ENCODE measurements at regions not wholly inside any gene's neighbourhood (a gene's known extent, or its start where the extent isn't known, plus 50 kb on each side); places are given as distances from the start of the nearest gene placed in this dataset.

GRCh38 chr10:85100495-85100894, 772.1 kb downstream of the CCSER2 start:
- CTCF ChIA-PET: no interaction called here
- no peak overlapping the region for H3K4me3 Mint-ChIP-seq
- ATAC-seq: no peak
- H3K9me3 Mint-ChIP-seq: peaks cover 0 to 5% (median 0%) of the 10 kb centered on the region in 11 donors
- intact Hi-C loops (cut with micrococcal nuclease): no loop called here
- no peaks in the 10 kb centered on the region for H3K4me1 ChIP-seq (ENCODE audit: control insufficient read depth in 2 of 2, insufficient read depth in 2 of 2, low read length in 2 of 2)
- no peaks in the 10 kb centered on the region for H3K36me3 ChIP-seq (ENCODE audit: control insufficient read depth in 2 of 3, insufficient read depth in 3 of 3, low read length in 3 of 3)
- H3K4me1 Mint-ChIP-seq: peaks cover 0 to 2% (median 0%) of the 10 kb centered on the region in 7 donors
- no peaks in the 10 kb centered on the region for H3K9me3 ChIP-seq (ENCODE audit: control insufficient read depth in 2 of 3, low read length in 3 of 3)
- no peak for DNase-seq
- POLR2A ChIA-PET: interaction anchor here (0.7 kb wide), 1 partner anchor 206 kb away, joined by 3 read pairs; no protein-coding TSS in a partner anchor
- no peaks in the 10 kb centered on the region for H3K36me3 Mint-ChIP-seq
- H3K27ac ChIP-seq (ENCODE audit: low read depth, low read length): no peak overlapping the region
- no peak overlapping the region for H3K27ac Mint-ChIP-seq
- H3K27me3 ChIP-seq (ENCODE audit: control insufficient read depth in 2 of 2, insufficient read depth in 2 of 2, low read length in 2 of 2): no peaks in the 10 kb centered on the region
- H3K27me3 Mint-ChIP-seq: no peaks in the 10 kb centered on the region
- no peak overlapping the region for H3K4me3 ChIP-seq (ENCODE audit: low read length)

GRCh38 chr10:85105614-85106255, 777.3 kb downstream of the CCSER2 start:
- Mint-ChIP-seq H3K4me3 (no peak overlapping the region), H3K27me3 (peaks cover 0 to 5% (median 0%) of the 10 kb centered on the region in 5 donors), H3K27ac (no peak overlapping the region), H3K4me1 (no peaks in the 10 kb centered on the region), H3K9me3 (peaks cover 0 to 3% (median 0%) of the 10 kb centered on the region in 11 donors), H3K36me3 (no peaks in the 10 kb centered on the region)
- H3K27ac ChIP-seq (ENCODE audit: low read depth, low read length): no peak overlapping the region
- no peaks in the 10 kb centered on the region for H3K27me3 ChIP-seq (ENCODE audit: control insufficient read depth in 2 of 2, insufficient read depth in 2 of 2, low read length in 2 of 2)
- no peak for DNase-seq
- H3K9me3 ChIP-seq (ENCODE audit: control insufficient read depth in 2 of 3, low read length in 3 of 3): no peaks in the 10 kb centered on the region
- POLR2A ChIA-PET: no interaction called here
- H3K4me3 ChIP-seq (ENCODE audit: low read length): no peak overlapping the region
- no peaks in the 10 kb centered on the region for H3K4me1 ChIP-seq (ENCODE audit: control insufficient read depth in 2 of 2, insufficient read depth in 2 of 2, low read length in 2 of 2)
- intact Hi-C loops (cut with micrococcal nuclease): no loop called here
- CTCF ChIA-PET: no interaction called here
- no peaks in the 10 kb centered on the region for H3K36me3 ChIP-seq (ENCODE audit: control insufficient read depth in 2 of 3, insufficient read depth in 3 of 3, low read length in 3 of 3)
- no peak for ATAC-seq

- H3K4me1 Mint-ChIP-seq: no peaks in the 10 kb centered on the region
- Histone ChIP-seq H3K4me3 (ENCODE audit: low read length) (no peak overlapping the region), H3K27ac (ENCODE audit: low read depth, low read length) (no peak overlapping the region), H3K9me3 (ENCODE audit: control insufficient read depth in 2 of 3, low read length in 3 of 3) (no peaks in the 10 kb centered on the region), H3K36me3 (ENCODE audit: control insufficient read depth in 2 of 3, insufficient read depth in 3 of 3, low read length in 3 of 3) (no peaks in the 10 kb centered on the region), H3K4me1 (ENCODE audit: control insufficient read depth in 2 of 2, insufficient read depth in 2 of 2, low read length in 2 of 2) (no peaks in the 10 kb centered on the region), H3K27me3 (ENCODE audit: control insufficient read depth in 2 of 2, insufficient read depth in 2 of 2, low read length in 2 of 2) (no peaks in the 10 kb centered on the region)
- no peak for DNase-seq
- H3K27ac Mint-ChIP-seq: no peak overlapping the region
- H3K36me3 Mint-ChIP-seq: no peaks in the 10 kb centered on the region
- ChIA-PET CTCF (no interaction called here), POLR2A (no interaction called here)
- no peak overlapping the region for H3K4me3 Mint-ChIP-seq
- ATAC-seq: no peak
- intact Hi-C loops (cut with micrococcal nuclease): no loop called here
- peaks cover 0 to 5% (median 0%) of the 10 kb centered on the region in 5 donors for H3K27me3 Mint-ChIP-seq
- peaks cover 0 to 5% (median 0%) of the 10 kb centered on the region in 11 donors for H3K9me3 Mint-ChIP-seq
Measured at GRCh38 chr10:85111271-85111670, 782.9 kb downstream of the CCSER2 start.

GRCh38 chr10:85124603-85125051, 796.2 kb downstream of the CCSER2 start:
- no peaks in the 10 kb centered on the region for H3K4me1 Mint-ChIP-seq
- Histone ChIP-seq H3K36me3 (ENCODE audit: control insufficient read depth in 2 of 3, insufficient read depth in 3 of 3, low read length in 3 of 3) (no peaks in the 10 kb centered on the region), H3K27me3 (ENCODE audit: control insufficient read depth in 2 of 2, insufficient read depth in 2 of 2, low read length in 2 of 2) (no peaks in the 10 kb centered on the region), H3K9me3 (ENCODE audit: control insufficient read depth in 2 of 3, low read length in 3 of 3) (no peaks in the 10 kb centered on the region), H3K4me3 (ENCODE audit: low read length) (no peak overlapping the region), H3K27ac (ENCODE audit: low read depth, low read length) (no peak overlapping the region), H3K4me1 (ENCODE audit: control insufficient read depth in 2 of 2, insufficient read depth in 2 of 2, low read length in 2 of 2) (no peaks in the 10 kb centered on the region)
- H3K9me3 Mint-ChIP-seq: peaks cover 0 to 10% (median 2%) of the 10 kb centered on the region in 11 donors
- intact Hi-C loops (cut with micrococcal nuclease): no loop called here
- ChIA-PET POLR2A (no interaction called here), CTCF (no interaction called here)
- H3K27me3 Mint-ChIP-seq: peaks cover 0 to 9% (median 0%) of the 10 kb centered on the region in 5 donors
- H3K4me3 Mint-ChIP-seq: no peak overlapping the region
- no peak overlapping the region for H3K27ac Mint-ChIP-seq
- H3K36me3 Mint-ChIP-seq: peaks cover 0 to 5% (median 0%) of the 10 kb centered on the region in 5 donors
- ATAC-seq (no peak), DNase-seq (no peak)

GRCh38 chr10:85137253-85137652, 808.9 kb downstream of the CCSER2 start:
- H3K9me3 ChIP-seq (ENCODE audit: control insufficient read depth in 2 of 3, low read length in 3 of 3): no peaks in the 10 kb centered on the region
- Mint-ChIP-seq H3K4me3 (no peak overlapping the region), H3K27me3 (no peaks in the 10 kb centered on the region), H3K36me3 (no peaks in the 10 kb centered on the region), H3K4me1 (no peaks in the 10 kb centered on the region), H3K27ac (no peak overlapping the region), H3K9me3 (peaks cover 0 to 6% (median 0%) of the 10 kb centered on the region in 11 donors)
- DNase-seq (no peak), ATAC-seq (no peak)
- no peak overlapping the region for H3K4me3 ChIP-seq (ENCODE audit: low read length)
- H3K27me3 ChIP-seq (ENCODE audit: control insufficient read depth in 2 of 2, insufficient read depth in 2 of 2, low read length in 2 of 2): no peaks in the 10 kb centered on the region
- ChIA-PET POLR2A (no interaction called here), CTCF (no interaction called here)
- H3K36me3 ChIP-seq (ENCODE audit: control insufficient read depth in 2 of 3, insufficient read depth in 3 of 3, low read length in 3 of 3): no peaks in the 10 kb centered on the region
- intact Hi-C loops (cut with micrococcal nuclease): no loop called here
- no peaks in the 10 kb centered on the region for H3K4me1 ChIP-seq (ENCODE audit: control insufficient read depth in 2 of 2, insufficient read depth in 2 of 2, low read length in 2 of 2)
- H3K27ac ChIP-seq (ENCODE audit: low read depth, low read length): no peak overlapping the region

GRCh38 chr10:85138046-85138445, 809.7 kb downstream of the CCSER2 start:
- no peaks in the 10 kb centered on the region for H3K36me3 ChIP-seq (ENCODE audit: control insufficient read depth in 2 of 3, insufficient read depth in 3 of 3, low read length in 3 of 3)
- DNase-seq (no peak), ATAC-seq (no peak)
- Mint-ChIP-seq H3K4me1 (no peaks in the 10 kb centered on the region), H3K27ac (no peak overlapping the region), H3K36me3 (no peaks in the 10 kb centered on the region), H3K27me3 (no peaks in the 10 kb centered on the region), H3K9me3 (peaks cover 0 to 6% (median 0%) of the 10 kb centered on the region in 11 donors), H3K4me3 (no peak overlapping the region)
- no peak overlapping the region for H3K27ac ChIP-seq (ENCODE audit: low read depth, low read length)
- POLR2A ChIA-PET: no interaction called here
- H3K4me1 ChIP-seq (ENCODE audit: control insufficient read depth in 2 of 2, insufficient read depth in 2 of 2, low read length in 2 of 2): no peaks in the 10 kb centered on the region
- CTCF ChIA-PET: no interaction called here
- H3K4me3 ChIP-seq (ENCODE audit: low read length): no peak overlapping the region
- H3K9me3 ChIP-seq (ENCODE audit: control insufficient read depth in 2 of 3, low read length in 3 of 3): no peaks in the 10 kb centered on the region
- no peaks in the 10 kb centered on the region for H3K27me3 ChIP-seq (ENCODE audit: control insufficient read depth in 2 of 2, insufficient read depth in 2 of 2, low read length in 2 of 2)
- intact Hi-C loops (cut with micrococcal nuclease): no loop called here

GRCh38 chr10:85139124-85139523, 810.7 kb downstream of the CCSER2 start:
- Mint-ChIP-seq H3K36me3 (no peaks in the 10 kb centered on the region), H3K4me3 (no peak overlapping the region), H3K27me3 (no peaks in the 10 kb centered on the region), H3K9me3 (peaks cover 0 to 4% (median 0%) of the 10 kb centered on the region in 11 donors), H3K27ac (no peak overlapping the region), H3K4me1 (no peaks in the 10 kb centered on the region)
- Histone ChIP-seq H3K36me3 (ENCODE audit: control insufficient read depth in 2 of 3, insufficient read depth in 3 of 3, low read length in 3 of 3) (no peaks in the 10 kb centered on the region), H3K4me1 (ENCODE audit: control insufficient read depth in 2 of 2, insufficient read depth in 2 of 2, low read length in 2 of 2) (no peaks in the 10 kb centered on the region), H3K27ac (ENCODE audit: low read depth, low read length) (no peak overlapping the region), H3K27me3 (ENCODE audit: control insufficient read depth in 2 of 2, insufficient read depth in 2 of 2, low read length in 2 of 2) (no peaks in the 10 kb centered on the region), H3K4me3 (ENCODE audit: low read length) (no peak overlapping the region), H3K9me3 (ENCODE audit: control insufficient read depth in 2 of 3, low read length in 3 of 3) (no peaks in the 10 kb centered on the region)
- intact Hi-C loops (cut with micrococcal nuclease): no loop called here
- DNase-seq (no peak), ATAC-seq (no peak)
- CTCF ChIA-PET: interaction anchor here (0.7 kb wide), 1 partner anchor 49 kb away, joined by 3 read pairs; no protein-coding TSS in a partner anchor
- POLR2A ChIA-PET: no interaction called here

Data from naive thymus-derived CD4-positive, alpha-beta T cell (primary cell).